ENCODE measurements at regions not wholly inside any gene's neighbourhood (a gene's known extent, or its start where the extent isn't known, plus 50 kb on each side); places are given as distances from the start of the nearest gene placed in this dataset.

DNA sequence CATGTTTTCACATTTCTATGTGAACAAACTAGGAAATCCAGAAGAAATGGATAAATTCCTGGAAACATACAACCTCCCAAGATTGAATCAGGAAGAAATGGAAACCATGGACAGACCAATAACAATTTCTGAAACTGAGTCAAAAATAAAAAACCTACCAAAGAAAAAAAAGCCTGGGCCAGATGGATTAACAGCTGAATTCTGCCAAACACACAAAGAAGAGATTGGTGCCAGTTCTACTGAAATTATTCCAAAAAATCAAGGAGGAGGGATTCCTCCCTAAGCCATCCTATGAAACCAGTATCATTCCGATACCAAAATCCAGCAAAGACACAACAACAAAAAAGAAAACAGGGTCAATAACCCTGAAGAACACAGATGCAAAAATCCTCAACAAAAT lies 166.9 kb upstream of the FBXL7 start:
- no peak for DNase-seq (ENCODE audit: low read depth in 2 of 2)
- H3K4me3 ChIP-seq (replicated peaks in 1 of 2; ENCODE audit: low read depth in 2 of 2, low read length in 2 of 2), result no peak overlapping the region
- no peak for TF ChIP-seq CTCF (IDR thresholded peaks at IDR 0.05; ENCODE audit: low read depth, low read length)

GRCh38 chr5:15326932-15327331 lies 173.0 kb upstream of the FBXL7 start:
- TF ChIP-seq CTCF (IDR thresholded peaks at IDR 0.05; ENCODE audit: low read depth, low read length), result no peak
- DNase-seq (ENCODE audit: low read depth in 2 of 2), result no peak
- H3K4me3 ChIP-seq (replicated peaks in 1 of 2; ENCODE audit: low read depth in 2 of 2, low read length in 2 of 2), result no peak overlapping the region

- no peak for DNase-seq (ENCODE audit: low read depth in 2 of 2)
- no peak overlapping the region for H3K4me3 ChIP-seq (replicated peaks in 1 of 2; ENCODE audit: low read depth in 2 of 2, low read length in 2 of 2)
- TF ChIP-seq CTCF (IDR thresholded peaks at IDR 0.05; ENCODE audit: low read depth, low read length), result no peak
Measured at GRCh38 chr5:15326471-15326870, 173.5 kb upstream of the FBXL7 start.

GRCh38 chr5:15322421-15322820 lies 177.6 kb upstream of the FBXL7 start:
- TF ChIP-seq CTCF (IDR thresholded peaks at IDR 0.05; ENCODE audit: low read depth, low read length), result no peak
- no peak for DNase-seq (ENCODE audit: low read depth in 2 of 2)
- H3K4me3 ChIP-seq (replicated peaks in 1 of 2; ENCODE audit: low read depth in 2 of 2, low read length in 2 of 2), result no peak overlapping the region

DNA sequence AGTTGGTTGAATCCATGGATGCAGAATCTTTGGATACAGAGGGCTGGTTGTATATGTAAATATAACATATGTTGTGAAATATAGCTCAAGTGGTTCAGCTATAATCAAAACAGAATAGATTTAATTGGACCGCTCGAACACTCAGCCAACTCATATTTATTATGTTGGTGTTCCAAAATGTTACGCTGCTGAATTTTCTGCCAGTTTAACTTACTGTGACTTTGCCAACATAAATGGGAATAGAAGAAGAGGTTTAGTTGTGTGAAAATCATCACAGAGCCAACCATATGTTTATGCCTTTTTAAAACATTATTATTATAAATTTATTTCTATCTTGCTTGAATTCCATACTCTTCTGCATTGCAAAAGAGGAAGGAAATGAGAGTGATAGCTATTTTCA lies 178.2 kb upstream of the FBXL7 start:
- no peak overlapping the region for H3K4me3 ChIP-seq (replicated peaks in 1 of 2; ENCODE audit: low read depth in 2 of 2, low read length in 2 of 2)
- TF ChIP-seq CTCF (IDR thresholded peaks at IDR 0.05; ENCODE audit: low read depth, low read length), result no peak
- no peak for DNase-seq (ENCODE audit: low read depth in 2 of 2)

- TF ChIP-seq CTCF (IDR thresholded peaks at IDR 0.05; ENCODE audit: low read depth, low read length), result no peak
- no peak overlapping the region for H3K4me3 ChIP-seq (replicated peaks in 1 of 2; ENCODE audit: low read depth in 2 of 2, low read length in 2 of 2)
- DNase-seq (ENCODE audit: low read depth in 2 of 2), result no peak
Measured at GRCh38 chr5:15320871-15321270, 179.1 kb upstream of the FBXL7 start.

All from cardiac fibroblast (primary cell).